Thyroid gland (tissue), 4 donors: ENCODE measurements at regions not wholly inside any gene's neighbourhood (a gene's known extent, or its start where the extent isn't known, plus 50 kb on each side); places are given as distances from the start of the nearest gene placed in this dataset.

Source experiments
- CTCF ChIP-seq, 6 experiments: fragments of 200-600 bp in 3 of 6; fragments of 450-650 bp in 3 of 6; sonication (generic) in 3 of 6; IDR thresholded peaks; one replicate each; pipeline ENCODE4 v1.5.1; 2016 to 2019; ENCODE audit warnings: antibody characterized with exemption in 6 of 6, mild to moderate bottlenecking in 2 of 6, inconsistent platforms in 1 of 6, moderate library complexity in 1 of 6
- POLR2A ChIP-seq, 2 donors: fragments of 450-650 bp; IDR thresholded peaks; one replicate each; pipeline ENCODE4 v1.6.1; 2017; ENCODE audit warnings: antibody characterized with exemption in 2 of 2, mild to moderate bottlenecking in 2 of 2, moderate library complexity in 1 of 2

GRCh38 chr11:121369366-121369765 lies 76.8 kb downstream of the SC5D start:
- TF ChIP-seq CTCF (IDR thresholded peaks at IDR 0.05) (no peak), POLR2A (IDR thresholded peaks at IDR 0.05) (no peak)
